ENCODE measurements at regions not wholly inside any gene's neighbourhood (a gene's known extent, or its start where the extent isn't known, plus 50 kb on each side); places are given as distances from the start of the nearest gene placed in this dataset.

- TF ChIP-seq CTCF (IDR thresholded peaks at IDR 0.05) (no peak), POLR2A (IDR thresholded peaks at IDR 0.05) (no peak), POLR2AphosphoS5 (IDR thresholded peaks at IDR 0.05) (no peak), EP300 (IDR thresholded peaks at IDR 0.05) (no peak)
Measured at GRCh38 chr10:28201410-28202400, 101.2 kb downstream of the MPP7 start.
